ENCODE measurements at regions not wholly inside any gene's neighbourhood (a gene's known extent, or its start where the extent isn't known, plus 50 kb on each side); places are given as distances from the start of the nearest gene placed in this dataset.

GRCh38 chr4:14264437-14264836 is 636.9 kb upstream of the BOD1L1 start:
- ATAC-seq (no peak), DNase-seq (no peak)
- no peaks in the 10 kb centered on the region for H3K4me1 ChIP-seq
- no peak overlapping the region for H3K27ac ChIP-seq
- H3K36me3 ChIP-seq (ENCODE audit: insufficient read depth in 1 of 2, low read depth in 1 of 2) = no peaks in the 10 kb centered on the region
- no peaks in the 10 kb centered on the region for H3K9me3 ChIP-seq
- intact Hi-C loops (cut with DNase I) = no loop called here
- TF ChIP-seq CTCF (IDR thresholded peaks at IDR 0.05) = no peak
- WGBS, 3 donors = 61 to 70% (median 66%) methylated on average over 4 of the region's 4 CpGs
- no peaks in the 10 kb centered on the region for H3K27me3 ChIP-seq (ENCODE audit: insufficient read depth in 3 of 3, low read length in 2 of 3)
- no peak overlapping the region for H3K4me3 ChIP-seq

- WGBS, 3 donors = 71 to 83% (median 76%) methylated on average over 5 of the region's 5 CpGs
- no peak for TF ChIP-seq CTCF (IDR thresholded peaks at IDR 0.05)
- intact Hi-C loops (cut with DNase I) = no loop called here
These were observed 638.1 kb upstream of the BOD1L1 start for GRCh38 chr4:14265651-14266050.

GRCh38 chr4:14267373-14268060 is 640.0 kb upstream of the BOD1L1 start:
- intact Hi-C loops (cut with DNase I) = no loop called here
- ATAC-seq = no peak
- WGBS, 3 donors = 80 to 92% (median 84%) methylated on average over 9 of the region's 9 CpGs

More at GRCh38 chr4:14265651-14266050, 638.1 kb upstream of the BOD1L1 start:
- no peaks in the 10 kb centered on the region for H3K36me3 ChIP-seq (ENCODE audit: insufficient read depth in 1 of 2, low read depth in 1 of 2)
- no peak overlapping the region for H3K4me3 ChIP-seq
- H3K4me1 ChIP-seq = no peaks in the 10 kb centered on the region
- no peaks in the 10 kb centered on the region for H3K9me3 ChIP-seq
- H3K27ac ChIP-seq = no peak overlapping the region
- DNase-seq = no peak
- no peaks in the 10 kb centered on the region for H3K27me3 ChIP-seq (ENCODE audit: insufficient read depth in 3 of 3, low read length in 2 of 3)
- no peak for ATAC-seq

GRCh38 chr4:14269824-14270223 is 642.3 kb upstream of the BOD1L1 start:
- Histone ChIP-seq H3K4me1 (no peaks in the 10 kb centered on the region), H3K9me3 (no peaks in the 10 kb centered on the region), H3K27ac (no peak overlapping the region), H3K36me3 (ENCODE audit: insufficient read depth in 1 of 2, low read depth in 1 of 2) (no peaks in the 10 kb centered on the region), H3K27me3 (ENCODE audit: insufficient read depth in 3 of 3, low read length in 2 of 3) (no peaks in the 10 kb centered on the region), H3K4me3 (no peak overlapping the region)
- DNase-seq (no peak), ATAC-seq (no peak)
- 67 to 78% (median 67%) methylated on average over 3 of the region's 3 CpGs for WGBS, 3 donors
- intact Hi-C loops (cut with DNase I) = no loop called here
- TF ChIP-seq CTCF (IDR thresholded peaks at IDR 0.05) = no peak

More at GRCh38 chr4:14267373-14268060, 640.0 kb upstream of the BOD1L1 start:
- Histone ChIP-seq H3K4me3 (no peak overlapping the region), H3K27me3 (ENCODE audit: insufficient read depth in 3 of 3, low read length in 2 of 3) (no peaks in the 10 kb centered on the region), H3K9me3 (no peaks in the 10 kb centered on the region), H3K27ac (no peak overlapping the region), H3K4me1 (no peaks in the 10 kb centered on the region), H3K36me3 (ENCODE audit: insufficient read depth in 1 of 2, low read depth in 1 of 2) (no peaks in the 10 kb centered on the region)
- no peak for TF ChIP-seq CTCF (IDR thresholded peaks at IDR 0.05)
- DNase-seq = no peak

GRCh38 chr4:14272206-14272605 is 644.7 kb upstream of the BOD1L1 start:
- WGBS, 3 donors = 60 to 74% (median 61%) methylated on average over 1 of the region's 1 CpG
- H3K27me3 ChIP-seq (ENCODE audit: insufficient read depth in 3 of 3, low read length in 2 of 3) = no peaks in the 10 kb centered on the region
- H3K9me3 ChIP-seq = no peaks in the 10 kb centered on the region
- no peak overlapping the region for H3K27ac ChIP-seq
- no peak for DNase-seq
- no peak for ATAC-seq
- no peak for TF ChIP-seq CTCF (IDR thresholded peaks at IDR 0.05)
- intact Hi-C loops (cut with DNase I) = no loop called here
- no peaks in the 10 kb centered on the region for H3K4me1 ChIP-seq
- H3K4me3 ChIP-seq = no peak overlapping the region
- H3K36me3 ChIP-seq (ENCODE audit: insufficient read depth in 1 of 2, low read depth in 1 of 2) = no peaks in the 10 kb centered on the region
